IMR-90 (cell line): ENCODE measurements at regions not wholly inside any gene's neighbourhood (a gene's known extent, or its start where the extent isn't known, plus 50 kb on each side); places are given as distances from the start of the nearest gene placed in this dataset.

ENCODE experiments used
- ATAC-seq: fragments of 200-7000 bp; cut with Tn5 transposase; 2 replicates; pipeline ENCODE4 v1.9.1; 2020; ENCODE audit warnings: low read depth, mild to moderate bottlenecking, moderate library complexity
- BruUV-seq: library from RNA; stranded (reverse); fragments of 400-500 nt; replicated peaks from 2 replicates; lab custom pipeline; 2021; lab: Mats Ljungman, UMichigan
- CTCF ChIA-PET: fragments of 300-600 bp; formaldehyde crosslinking; extraction: SDS; loops from one replicate; lab custom pipeline; 2021; ENCODE audit warnings: antibody characterized with exemption; lab: Yijun Ruan, JAX
- POLR2A ChIA-PET: fragments of 300-600 bp; sonication (Branson Sonifier 250); formaldehyde crosslinking; loops from one replicate; lab custom pipeline; 2022; ENCODE audit warnings: antibody characterized with exemption; ENCODE audit not compliant: unreplicated experiment; lab: Charles Lee
- DNase-seq: peaks from one replicate; pipeline ENCODE4 v3.0.0; 2013
- H2AFZ ChIP-seq: replicated peaks from 2 replicates; pipeline ENCODE3; 2013; ENCODE audit warnings: low read length, mild to moderate bottlenecking; ENCODE audit not compliant: poor library complexity
- H2AK5ac ChIP-seq: 2 replicates; pipeline ENCODE4 v1.6.1; 2013; ENCODE audit warnings: low read depth, low read length, inconsistent platforms
- H2AK9ac ChIP-seq: replicated peaks from 2 replicates; pipeline ENCODE3; 2013; ENCODE audit warnings: mild to moderate bottlenecking, low read depth, low read length, moderate library complexity; ENCODE audit not compliant: poor library complexity
- H2BK120ac ChIP-seq: 2 replicates; pipeline ENCODE4 v1.6.1; 2013; ENCODE audit warnings: low read depth, low read length, inconsistent platforms
- H2BK15ac ChIP-seq: 3 replicates; pipeline ENCODE4 v1.6.1; 2013; ENCODE audit warnings: low read depth, low read length, inconsistent platforms
- H2BK20ac ChIP-seq: 2 replicates; pipeline ENCODE4 v1.6.1; 2013; ENCODE audit warnings: low read depth, mild to moderate bottlenecking, inconsistent platforms, low read length, moderate library complexity
- H2BK5ac ChIP-seq: 2 replicates; pipeline ENCODE4 v1.6.1; 2013; ENCODE audit warnings: mild to moderate bottlenecking, low read depth, low read length, inconsistent platforms; ENCODE audit not compliant: poor library complexity, severe bottlenecking
- H3K14ac ChIP-seq: replicated peaks from 2 replicates; pipeline ENCODE4 v1.6.1; 2013; ENCODE audit warnings: low read depth, low read length, inconsistent platforms
- H3K18ac ChIP-seq: 2 replicates; pipeline ENCODE4 v1.6.1; 2013; ENCODE audit warnings: low read depth, low read length, control low read depth
- H3K23ac ChIP-seq: 2 replicates; pipeline ENCODE4 v1.6.1; 2013; ENCODE audit warnings: low read depth, low read length, inconsistent platforms
- H3K27ac ChIP-seq: 2 replicates; pipeline ENCODE4 v1.5.1; 2013; ENCODE audit warnings: mild to moderate bottlenecking, control low read depth, low read length; ENCODE audit not compliant: insufficient read depth
- H3K27me3 ChIP-seq: 2 replicates; pipeline ENCODE4 v1.6.1; 2013; ENCODE audit warnings: low read length; ENCODE audit not compliant: control insufficient read depth, insufficient read depth
- H3K36me3 ChIP-seq: 2 replicates; pipeline ENCODE4 v1.6.1; 2013; ENCODE audit warnings: low read length, mixed read lengths; ENCODE audit not compliant: control insufficient read depth, insufficient read depth
- H3K4ac ChIP-seq: 2 replicates; pipeline ENCODE4 v1.6.1; 2013; ENCODE audit warnings: low read depth, low read length, inconsistent platforms
- H3K4me1 ChIP-seq: 2 replicates; pipeline ENCODE4 v1.6.1; 2013; ENCODE audit warnings: low read length, mixed read lengths; ENCODE audit not compliant: control insufficient read depth, insufficient read depth
- H3K4me2 ChIP-seq: 2 replicates; pipeline ENCODE4 v1.6.1; 2013; ENCODE audit warnings: low read depth, mild to moderate bottlenecking, control low read depth, low read length, moderate library complexity
- H3K4me3 ChIP-seq: 2 replicates; pipeline ENCODE4 v1.5.1; 2013; ENCODE audit warnings: low read depth, mild to moderate bottlenecking, control low read depth, low read length, moderate library complexity; ENCODE audit not compliant: insufficient read depth
- H3K56ac ChIP-seq: 2 replicates; pipeline ENCODE4 v1.6.1; 2013; ENCODE audit warnings: low read length, inconsistent platforms; ENCODE audit not compliant: insufficient read depth; ENCODE audit errors: extremely low read depth
- H3K79me1 ChIP-seq, 2 experiments: 2 replicates each; pipeline ENCODE4 v1.6.1; 2013; ENCODE audit warnings: low read length in 2 of 2, inconsistent platforms in 1 of 2, low read depth in 1 of 2
- H3K9ac ChIP-seq: 2 replicates; pipeline ENCODE4 v1.6.1; 2013; ENCODE audit warnings: low read depth, low read length, control low read depth
- H3K9me1 ChIP-seq: 2 replicates; pipeline ENCODE4 v1.6.1; 2013; ENCODE audit warnings: low read length, inconsistent platforms; ENCODE audit not compliant: insufficient read depth
- H3K9me3 ChIP-seq: 2 replicates; pipeline ENCODE4 v1.6.1; 2013; ENCODE audit warnings: low read length; ENCODE audit not compliant: control insufficient read depth, insufficient read depth
- H4K20me1 ChIP-seq: 2 replicates; pipeline ENCODE4 v1.6.1; 2013; ENCODE audit warnings: low read length, inconsistent platforms; ENCODE audit not compliant: insufficient read depth
- H4K5ac ChIP-seq: 2 replicates; pipeline ENCODE4 v1.6.1; 2013; ENCODE audit warnings: mild to moderate bottlenecking, low read depth, low read length, control low read depth
- H4K8ac ChIP-seq, 2 experiments: 2 replicates each; pipeline ENCODE4 v1.6.1; 2013; ENCODE audit warnings: low read depth in 2 of 2, low read length in 2 of 2, control low read depth in 1 of 2, inconsistent platforms in 1 of 2
- H4K91ac ChIP-seq: 2 replicates; pipeline ENCODE4 v1.6.1; 2013; ENCODE audit warnings: low read depth, low read length, inconsistent platforms; ENCODE audit not compliant: insufficient read depth
- BHLHE40 ChIP-seq: fragments of 150-350 bp; IDR thresholded peaks from 2 replicates; pipeline ENCODE4 v1.6.1; 2016; ENCODE audit warnings: mild to moderate bottlenecking, low read depth, low read length
- CEBPB ChIP-seq: IDR thresholded peaks from 2 replicates; pipeline ENCODE4 v1.6.1; 2012; ENCODE audit warnings: low read depth, low read length, improper control_type of control experiment
- CHD1 ChIP-seq: IDR thresholded peaks from 2 replicates; pipeline ENCODE4 v1.6.1; 2012; ENCODE audit warnings: low read depth, low read length, improper control_type of control experiment
- FOS ChIP-seq: fragments of 150-350 bp; IDR thresholded peaks from 2 replicates; pipeline ENCODE4 v1.6.1; 2016; ENCODE audit warnings: low read depth, low read length
- MAFK ChIP-seq: IDR thresholded peaks from 2 replicates; pipeline ENCODE4 v1.6.1; 2012; ENCODE audit warnings: low read depth, low read length, improper control_type of control experiment
- MAZ ChIP-seq: IDR thresholded peaks from 2 replicates; pipeline ENCODE4 v1.6.1; 2012; ENCODE audit warnings: low read depth, mild to moderate bottlenecking, low read length, improper control_type of control experiment, moderate library complexity, borderline replicate concordance
- MXI1 ChIP-seq: IDR thresholded peaks from 2 replicates; pipeline ENCODE4 v1.6.1; 2012; ENCODE audit warnings: low read depth, mild to moderate bottlenecking, low read length, moderate library complexity, borderline replicate concordance
- NFE2L2 ChIP-seq: fragments of 150-350 bp; IDR thresholded peaks from 2 replicates; pipeline ENCODE4 v1.6.1; 2016; ENCODE audit warnings: low read depth, mild to moderate bottlenecking, low read length
- POLR2A ChIP-seq: IDR thresholded peaks from 2 replicates; pipeline ENCODE4 v1.6.1; 2012; ENCODE audit warnings: mild to moderate bottlenecking, low read depth, low read length
- RAD21 ChIP-seq: IDR thresholded peaks from 2 replicates; pipeline ENCODE4 v1.6.1; 2012; ENCODE audit warnings: low read length, improper control_type of control experiment
- RCOR1 ChIP-seq: IDR thresholded peaks from 2 replicates; pipeline ENCODE4 v1.6.1; 2012; ENCODE audit warnings: mild to moderate bottlenecking, low read length, improper control_type of control experiment; ENCODE audit not compliant: insufficient replicate concordance
- RFX5 ChIP-seq: IDR thresholded peaks from 2 replicates; pipeline ENCODE4 v1.8.0; 2012; ENCODE audit warnings: low read depth, mild to moderate bottlenecking, low read length, moderate library complexity
- SMC3 ChIP-seq: fragments of 150-350 bp; IDR thresholded peaks from 2 replicates; pipeline ENCODE4 v1.6.1; 2016; ENCODE audit warnings: low read depth, mild to moderate bottlenecking, antibody characterized with exemption, low read length, moderate library complexity
- WGBS, 2 experiments: methylation state at CpG; one replicate each; pipeline versions ENCODE4 v1.1.5 to v1.1.7; 2013; ENCODE audit warnings: missing lambda C conversion rate in 2 of 2; ENCODE audit not compliant: insufficient read length in 1 of 2; ENCODE audit errors: extremely low coverage in 2 of 2; 5-methylcytosine and 5-hydroxymethylcytosine counted together
- dilution Hi-C: fragments of 300-500 bp; cut with HindIII; formaldehyde crosslinking; loops from one replicate; pipeline ENCODE4 v1.14.3; 2018; ENCODE audit warnings: low sequenced_read_pairs; ENCODE audit not compliant: unreplicated experiment
- in situ Hi-C: fragments of 300-500 bp; cut with MboI; formaldehyde crosslinking; loops from 3 replicates; pipeline ENCODE4 v1.14.3; 2019; ENCODE audit warnings: low sequenced_read_pairs, inconsistent platforms, mixed read lengths
- intact Hi-C: fragments of 100-400 bp; cut with micrococcal nuclease; formaldehyde crosslinking; loops from 2 replicates; pipeline ENCODE4 v1.10.0; 2022
- TF ChIP-seq, protein P1 (sequence below): conservative IDR thresholded peaks from 2 replicates; pipeline ENCODE4 v1.5.1; 2012; ENCODE audit warnings: mild to moderate bottlenecking, low read depth, low read length, improper control_type of control experiment
- TF ChIP-seq, protein P2 (sequence below): fragments of 150-350 bp; IDR thresholded peaks from 2 replicates; pipeline ENCODE4 v1.6.1; 2017; ENCODE audit warnings: mild to moderate bottlenecking, antibody characterized with exemption, low read length, low read depth
- TF ChIP-seq, protein P3 (sequence below): fragments of 150-350 bp; IDR thresholded peaks from 2 replicates; pipeline ENCODE4 v1.6.1; 2016; ENCODE audit warnings: low read depth, mild to moderate bottlenecking, low read length, moderate library complexity, borderline replicate concordance

DNA sequence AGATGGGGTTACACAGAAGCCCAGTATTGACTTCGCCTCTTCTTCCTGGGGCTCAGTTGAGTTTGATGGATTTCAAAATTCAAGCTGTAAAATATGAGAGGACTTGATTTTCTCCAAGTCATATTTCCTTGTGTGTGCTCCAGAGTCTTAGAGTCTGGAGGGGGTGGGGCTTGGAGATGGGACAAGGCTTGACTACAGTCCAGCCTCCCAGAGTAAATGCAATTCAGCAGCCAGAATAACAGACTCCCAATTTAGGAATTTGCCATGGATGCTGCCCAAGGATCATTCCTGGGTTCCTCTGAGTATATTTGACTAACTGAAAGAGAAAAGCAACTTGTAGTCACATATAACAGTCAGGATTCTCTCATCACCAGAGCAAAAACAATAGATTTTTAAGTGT is 53.7 kb upstream of the RBPJ start:
- Histone ChIP-seq H3K4me1 (no peaks in the 10 kb centered on the region), H3K9ac (no peak overlapping the region), H3K23ac (no peak overlapping the region), H4K8ac (no peak overlapping the region), H4K5ac (no peak overlapping the region), H2AK9ac (peak overlapping the region; percentile 20), H3K36me3 (no peaks in the 10 kb centered on the region), H2AFZ (no peak overlapping the region), H3K14ac (no peak overlapping the region), H3K27me3 (no peaks in the 10 kb centered on the region), H2BK15ac (no peak overlapping the region), H2AK5ac (no peak overlapping the region), H3K79me1 (no peaks in the 10 kb centered on the region), H3K9me1 (no peaks in the 10 kb centered on the region), H2BK120ac (no peak overlapping the region), H3K9me3 (no peaks in the 10 kb centered on the region), H3K4me2 (no peak overlapping the region), H3K4me3 (no peak overlapping the region), H3K18ac (no peak overlapping the region), H3K56ac (no peak overlapping the region), H2BK5ac (no peak overlapping the region), H4K20me1 (no peaks in the 10 kb centered on the region), H3K27ac (no peak overlapping the region), H3K4ac (no peak overlapping the region), H2BK20ac (no peak overlapping the region), H4K91ac (no peak overlapping the region)
- no CpG with 5 or more reads among the region's 1 CpG for WGBS, 2 experiments
- no TSS peak for BruUV-seq
- DNase-seq (peak; percentile 53), ATAC-seq (peak; percentile 89)
- intact Hi-C loops: no loop called here
- POLR2A ChIA-PET: no interaction called here
- in situ Hi-C loops: no loop called here
- CTCF ChIA-PET: no interaction called here
- TF ChIP-seq CHD1: no peak
- TF ChIP-seq BHLHE40: no peak
- TF ChIP-seq, protein P1, sequence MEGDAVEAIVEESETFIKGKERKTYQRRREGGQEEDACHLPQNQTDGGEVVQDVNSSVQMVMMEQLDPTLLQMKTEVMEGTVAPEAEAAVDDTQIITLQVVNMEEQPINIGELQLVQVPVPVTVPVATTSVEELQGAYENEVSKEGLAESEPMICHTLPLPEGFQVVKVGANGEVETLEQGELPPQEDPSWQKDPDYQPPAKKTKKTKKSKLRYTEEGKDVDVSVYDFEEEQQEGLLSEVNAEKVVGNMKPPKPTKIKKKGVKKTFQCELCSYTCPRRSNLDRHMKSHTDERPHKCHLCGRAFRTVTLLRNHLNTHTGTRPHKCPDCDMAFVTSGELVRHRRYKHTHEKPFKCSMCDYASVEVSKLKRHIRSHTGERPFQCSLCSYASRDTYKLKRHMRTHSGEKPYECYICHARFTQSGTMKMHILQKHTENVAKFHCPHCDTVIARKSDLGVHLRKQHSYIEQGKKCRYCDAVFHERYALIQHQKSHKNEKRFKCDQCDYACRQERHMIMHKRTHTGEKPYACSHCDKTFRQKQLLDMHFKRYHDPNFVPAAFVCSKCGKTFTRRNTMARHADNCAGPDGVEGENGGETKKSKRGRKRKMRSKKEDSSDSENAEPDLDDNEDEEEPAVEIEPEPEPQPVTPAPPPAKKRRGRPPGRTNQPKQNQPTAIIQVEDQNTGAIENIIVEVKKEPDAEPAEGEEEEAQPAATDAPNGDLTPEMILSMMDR: no peak
- TF ChIP-seq MAZ: no peak
- TF ChIP-seq, protein P2, sequence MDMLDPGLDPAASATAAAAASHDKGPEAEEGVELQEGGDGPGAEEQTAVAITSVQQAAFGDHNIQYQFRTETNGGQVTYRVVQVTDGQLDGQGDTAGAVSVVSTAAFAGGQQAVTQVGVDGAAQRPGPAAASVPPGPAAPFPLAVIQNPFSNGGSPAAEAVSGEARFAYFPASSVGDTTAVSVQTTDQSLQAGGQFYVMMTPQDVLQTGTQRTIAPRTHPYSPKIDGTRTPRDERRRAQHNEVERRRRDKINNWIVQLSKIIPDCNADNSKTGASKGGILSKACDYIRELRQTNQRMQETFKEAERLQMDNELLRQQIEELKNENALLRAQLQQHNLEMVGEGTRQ: no peak
- TF ChIP-seq RAD21: no peak
- TF ChIP-seq FOS: no peak
- TF ChIP-seq MXI1: no peak
- no peak for TF ChIP-seq RCOR1
- TF ChIP-seq NFE2L2: no peak
- TF ChIP-seq, protein P3, sequence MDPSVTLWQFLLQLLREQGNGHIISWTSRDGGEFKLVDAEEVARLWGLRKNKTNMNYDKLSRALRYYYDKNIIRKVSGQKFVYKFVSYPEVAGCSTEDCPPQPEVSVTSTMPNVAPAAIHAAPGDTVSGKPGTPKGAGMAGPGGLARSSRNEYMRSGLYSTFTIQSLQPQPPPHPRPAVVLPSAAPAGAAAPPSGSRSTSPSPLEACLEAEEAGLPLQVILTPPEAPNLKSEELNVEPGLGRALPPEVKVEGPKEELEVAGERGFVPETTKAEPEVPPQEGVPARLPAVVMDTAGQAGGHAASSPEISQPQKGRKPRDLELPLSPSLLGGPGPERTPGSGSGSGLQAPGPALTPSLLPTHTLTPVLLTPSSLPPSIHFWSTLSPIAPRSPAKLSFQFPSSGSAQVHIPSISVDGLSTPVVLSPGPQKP: no peak
- TF ChIP-seq POLR2A: no peak
- no peak for TF ChIP-seq CEBPB
- TF ChIP-seq RFX5: no peak
- TF ChIP-seq SMC3: no peak
- TF ChIP-seq MAFK: no peak
- dilution Hi-C loops: no loop called here
